Upper lobe of left lung (tissue), 6 donors: ENCODE measurements at regions not wholly inside any gene's neighbourhood (a gene's known extent, or its start where the extent isn't known, plus 50 kb on each side); places are given as distances from the start of the nearest gene placed in this dataset.

ENCODE experiments used
- ATAC-seq, 2 donors: fragments of 200-7000 bp; cut with Tn5 transposase; one replicate each; pipeline ENCODE4 v1.9.1; 2022; ENCODE audit warnings: mild to moderate bottlenecking in 2 of 2, moderate library complexity in 2 of 2; ENCODE audit not compliant: low FRiP score in 2 of 2
- DNase-seq, 2 donors: peaks; one replicate each; pipeline ENCODE4 v3.0.0-alpha.2; 2019 to 2020
- H3K27ac ChIP-seq, 4 donors: fragments of 200-600 bp; sonication (generic); one replicate each; pipeline ENCODE4 v1.5.1; 2016 to 2019
- H3K27me3 ChIP-seq, 4 donors: fragments of 200-600 bp; sonication (generic); one replicate each; pipeline ENCODE4 v1.5.1; 2017 to 2019
- H3K36me3 ChIP-seq, 4 donors: fragments of 200-600 bp; sonication (generic); one replicate each; pipeline ENCODE4 v1.5.1; 2016 to 2019
- H3K4me1 ChIP-seq, 4 donors: fragments of 200-600 bp; sonication (generic); one replicate each; pipeline ENCODE4 v1.5.1; 2018 to 2019
- H3K4me3 ChIP-seq, 4 donors: fragments of 200-600 bp; sonication (generic); one replicate each; pipeline ENCODE4 v1.5.1; 2017 to 2019; ENCODE audit warnings: mild to moderate bottlenecking in 2 of 4, moderate library complexity in 1 of 4
- H3K9me3 ChIP-seq, 4 donors: fragments of 200-600 bp; sonication (generic); one replicate each; pipeline ENCODE4 v1.5.1; 2018 to 2019
- CTCF ChIP-seq, 6 experiments: fragments of 450-650 bp in 4 of 6; fragments of 200-600 bp in 2 of 6; sonication (generic) in 2 of 6; IDR thresholded peaks; one replicate each; pipeline ENCODE4 v1.5.1; 2016 to 2019; ENCODE audit warnings: antibody characterized with exemption in 6 of 6
- EP300 ChIP-seq, 4 donors: sonication (generic); formaldehyde crosslinking; IDR thresholded peaks; one replicate each; pipeline ENCODE4 v1.5.1; 2017; ENCODE audit warnings: antibody characterized with exemption in 4 of 4, control low read depth in 2 of 4
- POLR2A ChIP-seq, 4 donors: fragments of 450-650 bp; IDR thresholded peaks; one replicate each; pipeline ENCODE4 v1.5.1; 2016 to 2017; ENCODE audit warnings: antibody characterized with exemption in 4 of 4, mild to moderate bottlenecking in 2 of 4
- POLR2AphosphoS5 ChIP-seq, 2 donors: sonication (generic); formaldehyde crosslinking; IDR thresholded peaks; one replicate each; pipeline ENCODE4 v1.5.1; 2017; ENCODE audit warnings: antibody characterized with exemption in 2 of 2
- WGBS, 2 donors: methylation state at CpG; one replicate each; pipeline ENCODE4 v1.1.5; 2017 to 2018; 5-methylcytosine and 5-hydroxymethylcytosine counted together
- donor health status: DM: no; HTN: no; CAD: no; lungs with moderate emphysema.
- donor health status: DM: no; HTN: yes; CAD: no; lungs with severe emphysema.

- Histone ChIP-seq H3K4me1 (no peaks in the 10 kb centered on the region), H3K27ac (no peak overlapping the region), H3K27me3 (no peaks in the 10 kb centered on the region), H3K4me3 (no peak overlapping the region), H3K36me3 (no peaks in the 10 kb centered on the region), H3K9me3 (no peaks in the 10 kb centered on the region)
- DNase-seq (peak in 1 of 2 donors; percentile 25), ATAC-seq (no peak)
- TF ChIP-seq POLR2A (IDR thresholded peaks at IDR 0.05) (no peak), EP300 (IDR thresholded peaks at IDR 0.05) (no peak), CTCF (IDR thresholded peaks at IDR 0.05) (no peak), POLR2AphosphoS5 (IDR thresholded peaks at IDR 0.05) (no peak)
- WGBS, 2 donors: 88% methylated on average over 22 of the region's 22 CpGs
These were observed 497.8 kb upstream of the CNTN4 start for GRCh38 chr3:1600700-1601418.

- DNase-seq: no peak
- Histone ChIP-seq H3K27me3 (no peaks in the 10 kb centered on the region), H3K4me3 (no peak overlapping the region), H3K36me3 (no peaks in the 10 kb centered on the region), H3K4me1 (no peaks in the 10 kb centered on the region), H3K9me3 (no peaks in the 10 kb centered on the region), H3K27ac (no peak overlapping the region)
- 46 to 50% methylated on average over 1 of the region's 1 CpG for WGBS, 2 donors
- ATAC-seq: no peak
- TF ChIP-seq EP300 (IDR thresholded peaks at IDR 0.05): no peak
- no peak for TF ChIP-seq CTCF (IDR thresholded peaks at IDR 0.05)
- TF ChIP-seq POLR2A (IDR thresholded peaks at IDR 0.05): no peak
- TF ChIP-seq POLR2AphosphoS5 (IDR thresholded peaks at IDR 0.05): no peak
These were observed 489.2 kb upstream of the CNTN4 start for GRCh38 chr3:1609416-1609815.

GRCh38 chr3:1611824-1612223 is 486.8 kb upstream of the CNTN4 start:
- Histone ChIP-seq H3K4me1 (no peaks in the 10 kb centered on the region), H3K27ac (no peak overlapping the region), H3K9me3 (no peaks in the 10 kb centered on the region), H3K4me3 (no peak overlapping the region), H3K36me3 (no peaks in the 10 kb centered on the region), H3K27me3 (no peaks in the 10 kb centered on the region)
- TF ChIP-seq POLR2A (IDR thresholded peaks at IDR 0.05): no peak
- WGBS, 2 donors: 59 to 68% methylated on average over 3 of the region's 3 CpGs
- ATAC-seq (no peak), DNase-seq (no peak)

GRCh38 chr3:1613962-1614361 is 484.7 kb upstream of the CNTN4 start:
- H3K27me3 ChIP-seq: no peaks in the 10 kb centered on the region
- 74 to 86% methylated on average over 4 of the region's 4 CpGs for WGBS, 2 donors
- no peaks in the 10 kb centered on the region for H3K36me3 ChIP-seq
- DNase-seq (no peak), ATAC-seq (no peak)
- H3K9me3 ChIP-seq: no peaks in the 10 kb centered on the region
- H3K27ac ChIP-seq: no peak overlapping the region
- H3K4me1 ChIP-seq: no peaks in the 10 kb centered on the region
- TF ChIP-seq POLR2A (IDR thresholded peaks at IDR 0.05) (no peak), POLR2AphosphoS5 (IDR thresholded peaks at IDR 0.05) (no peak), EP300 (IDR thresholded peaks at IDR 0.05) (no peak), CTCF (IDR thresholded peaks at IDR 0.05) (no peak)
- H3K4me3 ChIP-seq: no peak overlapping the region

GRCh38 chr3:1616744-1617143 is 481.9 kb upstream of the CNTN4 start:
- Histone ChIP-seq H3K4me1 (no peaks in the 10 kb centered on the region), H3K36me3 (no peaks in the 10 kb centered on the region), H3K27ac (no peak overlapping the region), H3K27me3 (no peaks in the 10 kb centered on the region), H3K4me3 (no peak overlapping the region), H3K9me3 (no peaks in the 10 kb centered on the region)
- DNase-seq (no peak), ATAC-seq (no peak)
- TF ChIP-seq CTCF (IDR thresholded peaks at IDR 0.05) (no peak), EP300 (IDR thresholded peaks at IDR 0.05) (no peak), POLR2A (IDR thresholded peaks at IDR 0.05) (no peak), POLR2AphosphoS5 (IDR thresholded peaks at IDR 0.05) (no peak)
- WGBS, 2 donors: 20% methylated on average over 2 of the region's 2 CpGs
